ENCODE measurements at regions not wholly inside any gene's neighbourhood (a gene's known extent, or its start where the extent isn't known, plus 50 kb on each side); places are given as distances from the start of the nearest gene placed in this dataset.
"Not testable (repeated sequence)": the region's sequence is repeated elsewhere in the genome, so short reads cannot be mapped to it uniquely, and the experiment has no call there.

GRCh38 chr18:6572192-6572591 lies 157.3 kb upstream of the ARHGAP28 start:
- H3K79me2 ChIP-seq (ENCODE audit: control insufficient read depth, insufficient read depth, low read length); in situ Hi-C loops (cut with MboI); H3K4me3 ChIP-seq; DNase-seq (ENCODE audit: extremely low read depth in 1 of 4, low spot score in 3 of 4); H3K27ac ChIP-seq (ENCODE audit: extremely low read depth, low read depth, low read length); H3K9ac ChIP-seq (ENCODE audit: insufficient read depth in 1 of 2, low read depth in 2 of 2, low read length in 2 of 2); H3K27me3 ChIP-seq (ENCODE audit: control insufficient read depth in 2 of 2, insufficient read depth in 2 of 2, low read length in 2 of 2); POLR2A ChIA-PET; BruUV-seq (replicated peaks); CTCF ChIA-PET (ENCODE audit: low intra/inter-chr PET ratio); H3K36me3 ChIP-seq (ENCODE audit: control insufficient read depth, insufficient read depth, low read length); H3K9me1 ChIP-seq (ENCODE audit: control insufficient read depth, insufficient read depth, low read length); FAIRE-seq; H3K9me3 ChIP-seq (replicated peaks; ENCODE audit: control insufficient read depth, insufficient read depth, low read depth, low read length); ATAC-seq; H3K4me1 ChIP-seq (replicated peaks in 1 of 2; ENCODE audit: control insufficient read depth in 2 of 2, insufficient read depth in 2 of 2, low read length in 2 of 2); intact Hi-C loops (cut with micrococcal nuclease); H3K4me2 ChIP-seq (ENCODE audit: insufficient read depth, low read length); H4K20me1 ChIP-seq (replicated peaks; ENCODE audit: control insufficient read depth, insufficient read depth, low read length); H2AFZ ChIP-seq (ENCODE audit: low read depth, low read length): not testable (repeated sequence)
- WGBS (ENCODE audit: insufficient coverage, low coverage, missing lambda C conversion rate) = 0% methylated on average over 7 of the region's 7 CpGs

- no peak for ATAC-seq
- no TSS peak for BruUV-seq (replicated peaks)
- in situ Hi-C loops (cut with MboI) = no loop called here
Measured at GRCh38 chr18:6574631-6575030, 154.9 kb upstream of the ARHGAP28 start.

More at GRCh38 chr18:6574631-6575030, 154.9 kb upstream of the ARHGAP28 start:
- no peak overlapping the region for H3K27ac ChIP-seq (ENCODE audit: extremely low read depth, low read depth, low read length)
- CTCF ChIA-PET (ENCODE audit: low intra/inter-chr PET ratio) = no interaction called here
- intact Hi-C loops (cut with micrococcal nuclease) = no loop called here
- no peak overlapping the region for H3K4me2 ChIP-seq (ENCODE audit: insufficient read depth, low read length)
- no peak overlapping the region for H3K9ac ChIP-seq (ENCODE audit: insufficient read depth in 1 of 2, low read depth in 2 of 2, low read length in 2 of 2)
- TF ChIP-seq C11orf30 (IDR thresholded peaks at IDR 0.05; ENCODE audit: low read depth) (0 out of 2 replicates have a peak, but pooled peaks have one; percentile 7), HNRNPUL1 (IDR thresholded peaks at IDR 0.05; ENCODE audit: low read length) (no peak)
- H3K4me1 ChIP-seq (replicated peaks in 1 of 2; ENCODE audit: control insufficient read depth in 2 of 2, insufficient read depth in 2 of 2, low read length in 2 of 2) = no peaks in the 10 kb centered on the region
- no peaks in the 10 kb centered on the region for H3K79me2 ChIP-seq (ENCODE audit: control insufficient read depth, insufficient read depth, low read length)
- whole genome bisulfite sequencing (ENCODE audit: insufficient coverage, low coverage, missing lambda C conversion rate) = 0% methylated on average over 1 of the region's 1 CpG
- POLR2A ChIA-PET = interaction anchor here (0.8 kb wide), 1 partner anchor 11 kb away, joined by 3 read pairs; no protein-coding TSS in a partner anchor
- no peaks in the 10 kb centered on the region for H3K36me3 ChIP-seq (ENCODE audit: control insufficient read depth, insufficient read depth, low read length)
- H3K9me1 ChIP-seq (ENCODE audit: control insufficient read depth, insufficient read depth, low read length) = no peaks in the 10 kb centered on the region
- H3K4me3 ChIP-seq = no peak overlapping the region
- H3K9me3 ChIP-seq (replicated peaks; ENCODE audit: control insufficient read depth, insufficient read depth, low read depth, low read length) = no peaks in the 10 kb centered on the region
- DNase-seq (ENCODE audit: extremely low read depth in 1 of 4, low spot score in 3 of 4) (no peak), FAIRE-seq (no peak)
- H2AFZ ChIP-seq (ENCODE audit: low read depth, low read length) = no peak overlapping the region
- H3K27me3 ChIP-seq (ENCODE audit: control insufficient read depth in 2 of 2, insufficient read depth in 2 of 2, low read length in 2 of 2) = peaks cover 0 to 4% of the 10 kb centered on the region in 2 experiments; a peak in 1 of 5 replicates
- H4K20me1 ChIP-seq (replicated peaks; ENCODE audit: control insufficient read depth, insufficient read depth, low read length) = no peaks in the 10 kb centered on the region
